SK-N-SH (cell line): ENCODE measurements at regions not wholly inside any gene's neighbourhood (a gene's known extent, or its start where the extent isn't known, plus 50 kb on each side); places are given as distances from the start of the nearest gene placed in this dataset.
A peak's percentile ranks its signal among the peaks of the same experiment; 100 is the strongest.

Experiments used
- CTCF ChIA-PET: fragments of 300-600, 350-600 bp; formaldehyde crosslinking; extraction: SDS; loops from one replicate; lab custom pipeline; 2021; lab: Yijun Ruan, JAX
- POLR2A ChIA-PET: fragments of 350-600 bp; sonication (Branson Sonifier 250); formaldehyde crosslinking; extraction: SDS; loops from one replicate; lab custom pipeline; 2020; ENCODE audit warnings: antibody characterized with exemption, inconsistent platforms; lab: Yijun Ruan, JAX
- DNase-seq: peaks from one replicate; pipeline ENCODE4 v3.0.0; 2012
- H2AFZ ChIP-seq: fragments of 200-600 bp; sonication (generic); 2 replicates; pipeline ENCODE4 v1.8.1; 2016; ENCODE audit warnings: antibody characterized with exemption, mild to moderate bottlenecking, low read depth
- H3F3A ChIP-seq: fragments of 200-600 bp; sonication (generic); replicated peaks from 2 replicates; pipeline ENCODE3; 2016; ENCODE audit warnings: antibody characterized with exemption, mild to moderate bottlenecking; ENCODE audit not compliant: insufficient read depth
- H3K27ac ChIP-seq, 2 experiments: fragments of 200-500 bp in 1 of 2; fragments of 200-600 bp in 1 of 2; sonication (Bioruptor generic) in 1 of 2; sonication (generic), shearing (Covaris generic) in 1 of 2; 2 replicates each; pipeline versions ENCODE4 v1.5.1 to v1.6.1; 2014 to 2016; ENCODE audit warnings: low read depth in 2 of 2, inconsistent platforms in 1 of 2, low read length in 1 of 2, mild to moderate bottlenecking in 1 of 2, mixed read lengths in 1 of 2
- H3K27me3 ChIP-seq: fragments of 200-600 bp; sonication (generic), shearing (Covaris generic); 2 replicates; pipeline ENCODE4 v1.6.1; 2016; ENCODE audit warnings: mixed run types; ENCODE audit not compliant: insufficient read depth
- H3K36me3 ChIP-seq, 2 experiments: fragments of 200-500 bp in 1 of 2; fragments of 200-600 bp in 1 of 2; sonication (Bioruptor generic) in 1 of 2; sonication (generic) in 1 of 2; replicated peaks in 1 of 2; 2 replicates each; pipeline versions ENCODE3 to v1.5.1; 2014 to 2016; ENCODE audit warnings: low read length in 1 of 2, mild to moderate bottlenecking in 1 of 2; ENCODE audit not compliant: insufficient read depth in 2 of 2, control insufficient read depth in 1 of 2
- H3K4me1 ChIP-seq, 2 experiments: fragments of 200-500 bp in 1 of 2; fragments of 200-600 bp in 1 of 2; sonication (Bioruptor generic) in 1 of 2; sonication (generic), shearing (Covaris generic) in 1 of 2; 2 replicates each; pipeline versions ENCODE4 v1.5.1 to v1.6.1; 2014 to 2016; ENCODE audit warnings: low read depth in 1 of 2, low read length in 1 of 2, mixed run types in 1 of 2; ENCODE audit not compliant: insufficient read depth in 2 of 2, control insufficient read depth in 1 of 2
- H3K4me2 ChIP-seq: fragments of 200-600 bp; sonication (generic), shearing (Covaris generic); 2 replicates; pipeline ENCODE4 v1.6.1; 2017; ENCODE audit warnings: mixed run types
- H3K4me3 ChIP-seq, 2 experiments: fragments of 200-500 bp in 1 of 2; fragments of 200-600 bp in 1 of 2; sonication (Bioruptor generic) in 1 of 2; sonication (generic), shearing (Covaris generic) in 1 of 2; 2 replicates each; pipeline versions ENCODE4 v1.5.1 to v1.8.1; 2014 to 2016; ENCODE audit warnings: low read depth in 2 of 2, inconsistent platforms in 1 of 2, low read length in 1 of 2, mild to moderate bottlenecking in 1 of 2, mixed read lengths in 1 of 2, moderate library complexity in 1 of 2
- H3K79me2 ChIP-seq: fragments of 200-600 bp; sonication (generic); 2 replicates; pipeline ENCODE4 v1.8.1; 2017; ENCODE audit warnings: mild to moderate bottlenecking; ENCODE audit not compliant: insufficient read depth
- H3K9ac ChIP-seq: fragments of 200-600 bp; sonication (generic); 2 replicates; pipeline ENCODE4 v1.6.1; 2017; ENCODE audit warnings: mixed run types
- H3K9me2 ChIP-seq: fragments of 200-600 bp; sonication (generic); 2 replicates; pipeline ENCODE4 v1.6.1; 2017; ENCODE audit warnings: mixed run types
- H3K9me3 ChIP-seq: fragments of 200-600 bp; sonication (generic); 2 replicates; pipeline ENCODE4 v1.6.1; 2017; ENCODE audit warnings: mixed run types, mild to moderate bottlenecking, moderate library complexity
- H4K20me1 ChIP-seq: fragments of 200-600 bp; sonication (generic); 2 replicates; pipeline ENCODE4 v1.6.1; 2017; ENCODE audit warnings: mild to moderate bottlenecking, mixed run types; ENCODE audit not compliant: insufficient read depth
- CHD2 ChIP-seq: fragments of 150-350 bp; IDR thresholded peaks from 2 replicates; pipeline ENCODE4 v1.6.1; 2018; ENCODE audit warnings: low read length; ENCODE audit not compliant: partially characterized antibody
- ELF1 ChIP-seq: IDR thresholded peaks from 2 replicates; pipeline ENCODE4 v1.4.0; 2012
- EP300 ChIP-seq, 2 experiments: IDR thresholded peaks; 2 replicates each; pipeline versions ENCODE4 v1.4.0 to v1.6.1; 2012; ENCODE audit warnings: borderline replicate concordance in 1 of 2, low read depth in 1 of 2, low read length in 1 of 2
- FOXJ3 ChIP-seq: sonication (generic); formaldehyde crosslinking; IDR thresholded peaks from 2 replicates; pipeline ENCODE4 v1.5.1; 2020; ENCODE audit warnings: mild to moderate bottlenecking, missing genetic modification reagents
- FOXM1 ChIP-seq: IDR thresholded peaks from 2 replicates; pipeline ENCODE4 v1.4.0; 2012; ENCODE audit warnings: low read depth, mild to moderate bottlenecking
- GATA2 ChIP-seq: sonication (generic); formaldehyde crosslinking; IDR thresholded peaks from 2 replicates; pipeline ENCODE4 v1.5.0; 2020; ENCODE audit warnings: mild to moderate bottlenecking, missing genetic modification reagents
- IRF3 ChIP-seq: fragments of 150-350 bp; IDR thresholded peaks from 2 replicates; pipeline ENCODE4 v1.6.1; 2016; ENCODE audit warnings: mild to moderate bottlenecking, low read depth, low read length
- MAX ChIP-seq: IDR thresholded peaks from 2 replicates; pipeline ENCODE4 v1.4.0; 2012; ENCODE audit warnings: low read depth
- PBX3 ChIP-seq: IDR thresholded peaks from 2 replicates; pipeline ENCODE4; 2012
- POLR2AphosphoS5 ChIP-seq: IDR thresholded peaks from 2 replicates; pipeline ENCODE4 v1.6.1; 2012; ENCODE audit warnings: low read depth, low read length
- TEAD4 ChIP-seq: IDR thresholded peaks from 2 replicates; pipeline ENCODE4 v1.4.0; 2012; ENCODE audit warnings: mild to moderate bottlenecking, borderline replicate concordance; ENCODE audit not compliant: insufficient read depth
- ZBTB33 ChIP-seq: IDR thresholded peaks from 2 replicates; pipeline ENCODE4 v1.4.0; 2012; ENCODE audit warnings: low read depth, borderline replicate concordance
- WGBS: methylation state at CpG from one replicate; pipeline ENCODE4 v1.1.6; 2017; ENCODE audit warnings: low lambda C conversion rate; 5-methylcytosine and 5-hydroxymethylcytosine counted together

GRCh38 chr13:44112700-44113329 is 233.1 kb downstream of the LACC1 start:
- H3K4me3 ChIP-seq, result no peak overlapping the region
- peaks cover 0 to 7% of the 10 kb centered on the region in 2 experiments; a peak in 2 of 4 replicates for H3K4me1 ChIP-seq
- no peak overlapping the region for H2AFZ ChIP-seq
- 69% methylated on average over 6 of the region's 6 CpGs for WGBS
- H3K79me2 ChIP-seq, result no peaks in the 10 kb centered on the region
- TF ChIP-seq GATA2 (CRISPR knock-in tag), result no peak
- TF ChIP-seq IRF3, result no peak
- TF ChIP-seq ZBTB33, result no peak
- TF ChIP-seq, all 33 proteins: peak for 0
- ChIA-PET POLR2A (no interaction called here), CTCF (no interaction called here)
- Histone ChIP-seq H3K4me2 (no peak overlapping the region), H4K20me1 (no peaks in the 10 kb centered on the region), H3K9me2 (no peaks in the 10 kb centered on the region), H3K36me3 (no peaks in the 10 kb centered on the region), H3K27ac (no peak overlapping the region), H3K9me3 (no peaks in the 10 kb centered on the region), H3K27me3 (no peaks in the 10 kb centered on the region), H3K9ac (no peak overlapping the region), H3F3A (no peaks in the 10 kb centered on the region)
- DNase-seq, result no peak

- no peaks in the 10 kb centered on the region for H3K9me2 ChIP-seq
- H3K79me2 ChIP-seq, result no peaks in the 10 kb centered on the region
- H2AFZ ChIP-seq, result peak overlapping the region; percentile 51; the same call in 1 of the 2 replicates
- no peaks in the 10 kb centered on the region for H3K27me3 ChIP-seq
- H3F3A ChIP-seq, result no peaks in the 10 kb centered on the region
- H3K4me3 ChIP-seq, result no peak overlapping the region
- H3K4me1 ChIP-seq, result peaks cover 0 to 7% of the 10 kb centered on the region in 2 experiments; a peak in 2 of 4 replicates
- POLR2A ChIA-PET, result interaction anchor here (1.3 kb wide), 1 partner anchor 24 kb away, joined by 3 read pairs; no protein-coding TSS in a partner anchor
- CTCF ChIA-PET, result interaction anchor here (0.6 to 1.4 kb wide), 2 partner anchors 9 to 209 kb away, joined by 3 to 6 read pairs; no protein-coding TSS in a partner anchor
- no peak overlapping the region for H3K9ac ChIP-seq
- TF ChIP-seq EP300 (IDR thresholded peaks at IDR 0.05; ENCODE audit: borderline replicate concordance in 1 of 2, low read depth in 1 of 2, low read length in 1 of 2) (no peak), ZBTB33 (no peak), FOXJ3 (CRISPR knock-in tag) (no peak), CHD2 (no peak), ELF1 (no peak), POLR2AphosphoS5 (no peak), TEAD4 (no peak), PBX3 (no peak), IRF3 (no peak), FOXM1 (no peak), MAX (no peak)
- no peaks in the 10 kb centered on the region for H3K36me3 ChIP-seq
- H3K4me2 ChIP-seq, result no peak overlapping the region
- no peaks in the 10 kb centered on the region for H4K20me1 ChIP-seq
- H3K27ac ChIP-seq, result no peak overlapping the region
- no peak for DNase-seq
- WGBS, result 78% methylated on average over 6 of the region's 7 CpGs
- no peaks in the 10 kb centered on the region for H3K9me3 ChIP-seq
These were observed 237.0 kb downstream of the LACC1 start for GRCh38 chr13:44116562-44117332.
